GM18498 (cell line): ENCODE measurements at regions not wholly inside any gene's neighbourhood (a gene's known extent, or its start where the extent isn't known, plus 50 kb on each side); places are given as distances from the start of the nearest gene placed in this dataset.
"Not testable (repeated sequence)": the region's sequence is repeated elsewhere in the genome, so short reads cannot be mapped to it uniquely, and the experiment has no call there.

Experiments
- ATAC-seq: cut with Tn5 transposase; IDR thresholded peaks from one replicate; pipeline ENCODE4 v1.9.1; 2021; ENCODE audit warnings: mild to moderate bottlenecking, moderate library complexity; ENCODE audit not compliant: unreplicated experiment

DNA sequence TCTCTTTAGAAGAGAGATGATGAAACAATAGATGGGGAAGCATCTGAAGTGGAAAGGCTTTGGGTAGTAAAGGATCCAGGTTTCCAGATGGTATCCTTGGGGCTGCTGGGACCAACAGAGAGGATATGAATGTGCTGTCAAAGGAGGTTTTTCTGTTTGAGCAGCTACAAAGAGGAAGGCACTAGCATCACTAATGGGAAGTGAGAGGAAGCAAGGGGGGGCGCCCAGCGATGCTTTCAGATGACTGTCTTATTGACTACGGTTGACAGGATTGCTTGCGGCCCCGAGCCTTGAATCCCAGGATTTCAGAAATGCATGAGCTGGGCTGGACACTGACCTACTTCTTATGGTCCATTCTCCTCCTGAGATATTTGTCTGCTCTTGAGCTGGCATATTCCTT, 103.8 kb upstream of the GALNT15 start:
- ATAC-seq, result no peak

DNA sequence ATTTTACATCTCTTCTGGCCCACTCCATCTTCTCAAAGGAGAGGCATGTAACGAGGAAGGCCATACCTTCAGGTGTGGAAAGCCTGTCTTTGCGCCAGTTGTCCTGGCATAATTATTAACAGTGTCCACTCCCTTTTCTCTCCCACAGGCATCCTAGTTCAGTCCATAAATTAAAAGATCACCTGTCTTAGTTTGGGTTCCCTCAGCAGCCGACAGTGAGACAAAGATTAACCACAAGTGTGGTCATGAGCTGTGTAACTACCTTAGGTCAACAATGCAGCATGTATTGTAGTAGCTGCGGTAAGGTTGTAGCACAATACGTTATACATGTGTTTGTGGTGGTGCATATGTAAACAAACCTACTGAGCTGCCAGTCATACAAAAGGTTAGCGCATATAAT, 103.3 kb upstream of the GALNT15 start:
- no peak for ATAC-seq

DNA sequence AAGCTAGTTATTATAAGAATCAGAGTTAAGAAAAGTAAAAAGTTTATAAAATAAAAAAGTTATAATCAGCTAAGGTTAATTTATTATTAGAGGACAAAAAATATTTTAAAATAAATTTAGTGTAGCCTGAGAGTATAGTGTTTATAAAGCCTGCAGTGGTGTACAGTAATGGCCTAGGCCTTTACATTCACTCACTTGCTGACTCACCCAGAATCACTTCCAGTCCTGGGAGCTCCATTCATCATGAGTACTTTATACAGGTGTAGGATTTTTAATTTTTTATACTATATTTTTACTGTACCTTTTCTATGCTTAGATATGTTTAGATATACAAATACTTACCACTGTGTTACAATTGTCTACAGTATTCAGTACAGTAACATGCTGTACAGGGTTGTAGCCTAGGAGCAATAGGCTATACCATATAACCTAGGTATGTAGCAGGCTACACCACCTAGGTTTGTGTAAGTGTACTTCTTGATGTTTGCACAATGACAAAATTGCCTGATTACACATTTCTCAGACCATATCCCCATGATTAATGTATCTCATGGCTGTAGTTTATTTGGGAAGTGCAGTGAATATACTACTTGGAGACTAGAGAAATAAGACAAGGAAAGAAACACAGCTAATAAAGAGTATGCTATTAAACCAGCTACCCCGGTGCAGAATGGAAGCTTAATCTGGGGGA, 101.9 kb upstream of the GALNT15 start:
- ATAC-seq, result no peak

- no peak for ATAC-seq
Measured at GRCh38 chr3:16073203-16073602, 101.3 kb upstream of the GALNT15 start.

GRCh38 chr3:16073990-16074671, 100.3 kb upstream of the GALNT15 start:
- not testable (repeated sequence) for ATAC-seq

- no peak for ATAC-seq
Measured at GRCh38 chr3:16075647-16076046, 98.8 kb upstream of the GALNT15 start.

DNA sequence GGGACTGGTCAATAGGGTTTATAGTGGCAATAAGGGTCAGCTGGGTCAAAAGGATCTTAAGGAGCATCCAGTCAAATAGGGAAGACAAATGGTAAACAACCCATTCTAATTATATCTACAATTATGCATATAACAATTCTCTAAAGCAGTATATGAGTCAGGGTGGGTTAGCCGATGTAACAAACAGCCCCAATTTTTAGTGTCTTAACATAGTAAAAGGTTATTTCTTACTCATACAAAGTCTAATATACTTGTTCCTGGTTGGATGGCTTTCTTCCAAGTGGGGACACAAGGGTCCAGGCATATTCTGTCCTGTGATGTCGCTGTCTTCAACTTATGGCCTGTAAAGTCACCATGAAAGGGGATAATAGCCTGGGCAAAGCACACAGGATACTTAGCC, 97.9 kb upstream of the GALNT15 start:
- ATAC-seq, result no peak

- not testable (repeated sequence) for ATAC-seq
Measured at GRCh38 chr3:16077146-16077545, 97.3 kb upstream of the GALNT15 start.

DNA sequence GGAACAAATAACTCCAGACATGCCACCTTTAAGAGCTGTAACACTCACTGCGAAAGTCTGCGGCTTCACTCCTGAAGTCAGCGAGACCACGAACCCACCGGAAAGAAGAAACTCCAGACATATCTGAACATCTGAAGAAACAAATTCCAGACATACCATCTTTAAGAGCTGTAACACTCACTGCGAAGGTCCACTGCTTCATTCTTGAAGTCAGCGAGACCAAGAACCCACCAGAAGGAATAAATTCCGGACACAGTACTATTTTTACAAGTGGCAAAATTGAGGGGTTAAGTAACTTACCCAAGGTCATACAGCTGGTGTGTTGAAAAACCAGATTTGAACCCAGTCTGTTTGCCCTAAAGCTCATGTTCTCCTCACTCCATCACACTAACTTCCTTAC, 96.8 kb upstream of the GALNT15 start:
- ATAC-seq, result not testable (repeated sequence)

DNA sequence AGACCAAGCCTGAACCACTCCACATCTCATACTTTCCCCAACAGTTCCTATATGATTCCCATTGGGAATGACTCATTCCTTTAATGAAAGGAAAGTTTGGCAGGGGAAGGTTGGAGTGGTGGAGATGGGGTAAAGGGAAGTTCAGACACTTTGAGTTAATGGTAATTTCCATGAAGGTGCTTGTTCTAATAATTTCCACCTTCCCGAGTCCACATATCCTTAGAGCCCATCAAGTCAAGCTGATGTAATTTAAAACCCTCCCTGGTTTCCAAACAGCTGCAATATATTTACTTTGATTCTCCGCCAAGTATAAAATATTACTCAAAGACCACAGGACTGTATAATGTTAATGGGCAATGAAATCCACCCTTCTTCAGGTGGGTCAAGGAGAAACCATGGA, 95.0 kb upstream of the GALNT15 start:
- ATAC-seq, result no peak

- no peak for ATAC-seq
Measured at GRCh38 chr3:16081661-16082060, 92.8 kb upstream of the GALNT15 start.

- no peak for ATAC-seq
Measured at GRCh38 chr3:16084887-16085286, 89.6 kb upstream of the GALNT15 start.

DNA sequence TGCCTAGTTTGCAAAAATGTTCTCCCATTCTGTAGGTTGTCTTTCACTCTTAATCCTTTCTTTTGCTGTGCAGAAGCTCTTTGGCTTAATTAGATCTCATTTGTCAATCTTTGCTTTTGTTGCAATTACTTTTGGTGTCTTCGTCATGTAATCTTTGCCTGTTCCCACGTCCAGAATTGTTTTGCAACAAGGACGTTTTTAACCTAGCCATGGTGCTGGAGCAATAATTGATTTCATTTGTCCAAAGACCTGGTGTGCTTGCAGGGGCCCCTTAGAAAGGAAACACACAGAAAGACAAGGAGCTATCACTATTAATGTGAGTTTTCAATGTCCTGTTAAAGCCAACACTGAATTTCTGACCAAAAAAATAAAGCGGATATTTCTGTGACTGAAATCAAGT, 89.1 kb upstream of the GALNT15 start:
- ATAC-seq, result no peak

DNA sequence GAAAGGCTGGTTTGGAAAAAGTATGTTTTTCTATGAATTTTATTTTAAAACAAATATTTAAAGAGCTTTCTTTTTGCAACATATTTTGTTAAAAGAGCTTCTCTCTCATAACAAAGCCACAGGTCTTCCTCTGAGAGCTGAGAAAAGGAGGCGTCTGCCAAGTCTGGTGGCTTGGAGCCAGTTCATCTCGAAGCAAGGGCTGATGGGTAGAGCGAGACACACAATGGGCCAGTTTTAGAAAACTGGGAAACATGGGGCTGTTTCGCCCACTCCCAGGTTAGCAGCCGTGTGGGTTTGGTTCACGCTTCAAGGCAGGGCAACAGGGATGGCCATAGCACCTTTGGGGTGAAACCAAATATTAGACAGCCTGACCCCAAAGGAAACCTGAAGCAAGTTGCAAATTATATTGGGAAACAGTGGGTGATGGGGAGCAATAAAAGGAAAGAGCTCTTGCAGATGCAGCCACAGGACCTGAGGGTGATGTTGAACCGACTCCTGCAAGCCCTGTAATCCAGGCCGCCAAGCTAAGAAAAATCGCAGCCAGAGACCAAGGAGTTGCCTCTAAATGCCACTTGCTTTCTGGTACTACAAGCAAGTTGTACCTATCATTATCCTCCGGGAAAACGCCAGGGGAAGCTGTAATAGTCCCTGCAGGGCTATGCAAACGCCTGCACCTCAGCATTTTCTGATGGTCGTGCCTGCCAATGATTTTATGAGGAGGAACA, 88.4 kb upstream of the GALNT15 start:
- ATAC-seq, result no peak

DNA sequence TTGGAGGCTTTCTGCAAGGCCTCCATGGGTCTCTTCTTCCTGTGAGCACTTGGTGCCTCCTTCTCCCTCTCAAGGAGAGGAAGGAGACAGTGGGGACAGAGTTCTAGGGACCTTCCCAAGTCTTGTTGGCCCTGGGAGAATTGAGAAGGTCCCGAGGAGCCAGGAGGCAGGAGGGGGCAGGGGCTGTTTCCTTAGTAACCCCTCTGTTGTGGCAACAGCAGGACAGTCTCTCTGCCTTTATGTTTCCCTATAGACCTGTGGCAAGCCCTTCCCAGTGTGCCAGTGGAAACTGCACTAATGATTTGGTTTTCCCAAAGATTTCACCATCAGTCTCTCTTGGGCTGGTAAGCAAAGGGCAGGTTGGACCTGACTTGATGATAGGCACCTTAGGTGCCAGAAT, 87.8 kb upstream of the GALNT15 start:
- no peak for ATAC-seq

DNA sequence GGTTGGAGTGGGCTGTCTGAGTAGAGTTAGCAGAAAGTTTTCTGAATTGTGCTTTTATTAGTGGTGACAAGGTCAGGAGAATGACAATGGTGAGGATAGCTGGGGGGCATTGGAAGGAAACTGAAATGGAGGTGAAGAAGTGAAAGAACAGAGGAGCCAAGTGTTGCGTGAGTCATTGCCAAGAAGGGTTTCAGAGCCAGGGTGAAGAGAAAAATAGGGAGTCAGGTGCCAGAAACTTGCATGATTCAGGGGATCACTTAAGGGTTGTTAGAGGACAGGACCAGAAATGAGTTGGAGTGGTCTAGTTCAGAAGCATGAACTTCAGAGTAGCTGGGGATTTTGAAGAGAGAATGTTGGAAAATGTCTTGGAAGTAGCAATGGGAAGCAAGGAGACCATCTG, 86.0 kb upstream of the GALNT15 start:
- ATAC-seq, result no peak

GRCh38 chr3:16089521-16089920, 85.0 kb upstream of the GALNT15 start:
- ATAC-seq, result no peak

DNA sequence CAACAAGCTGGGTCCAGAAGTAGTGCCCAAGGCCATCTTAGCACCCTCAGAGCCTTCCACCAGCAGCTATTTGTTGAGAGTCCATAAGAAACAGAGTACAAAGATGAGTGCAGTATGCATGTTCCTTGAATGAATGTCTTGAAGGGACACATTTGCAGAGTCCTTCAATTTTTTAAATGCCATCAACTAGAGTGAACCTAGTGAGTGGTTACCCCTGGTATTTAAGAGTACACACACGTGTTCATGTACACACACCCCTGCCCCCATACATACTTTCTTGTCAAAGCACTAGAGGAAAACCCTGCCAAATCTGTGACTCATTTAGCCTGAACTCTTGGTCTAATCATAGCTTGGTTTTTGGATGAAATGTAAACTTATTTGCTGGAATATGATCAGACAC, 84.5 kb upstream of the GALNT15 start:
- no peak for ATAC-seq

GRCh38 chr3:16090706-16091105, 83.8 kb upstream of the GALNT15 start:
- no peak for ATAC-seq

DNA sequence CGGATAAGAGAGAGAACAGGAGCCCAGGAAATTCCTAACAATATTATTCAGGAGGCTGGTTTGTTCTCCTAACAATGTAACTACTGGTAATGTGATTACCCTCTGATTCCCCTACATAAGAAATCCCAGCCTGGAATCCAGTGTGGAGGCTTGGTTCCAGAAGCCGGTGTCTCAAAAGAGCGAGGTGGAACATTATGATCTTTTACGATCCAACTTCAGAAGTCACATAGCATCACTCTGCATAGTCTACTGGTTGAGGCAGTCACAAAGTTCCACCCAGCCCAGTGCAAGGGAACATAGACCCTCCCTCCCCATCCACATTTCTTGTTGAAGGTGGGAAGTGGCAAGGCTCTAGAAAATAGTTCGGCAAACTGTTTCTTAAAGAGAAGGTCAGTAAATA, 81.6 kb upstream of the GALNT15 start:
- ATAC-seq, result no peak

GRCh38 chr3:16101295-16102186, 72.9 kb upstream of the GALNT15 start:
- ATAC-seq, result no peak
